HG02798 (cell line): ENCODE measurements at regions not wholly inside any gene's neighbourhood (a gene's known extent, or its start where the extent isn't known, plus 50 kb on each side); places are given as distances from the start of the nearest gene placed in this dataset.

Experiments used
- ATAC-seq: cut with Tn5 transposase; IDR thresholded peaks from one replicate; pipeline ENCODE4 v1.9.1; 2021; ENCODE audit warnings: mild to moderate bottlenecking; ENCODE audit not compliant: unreplicated experiment, poor library complexity

DNA sequence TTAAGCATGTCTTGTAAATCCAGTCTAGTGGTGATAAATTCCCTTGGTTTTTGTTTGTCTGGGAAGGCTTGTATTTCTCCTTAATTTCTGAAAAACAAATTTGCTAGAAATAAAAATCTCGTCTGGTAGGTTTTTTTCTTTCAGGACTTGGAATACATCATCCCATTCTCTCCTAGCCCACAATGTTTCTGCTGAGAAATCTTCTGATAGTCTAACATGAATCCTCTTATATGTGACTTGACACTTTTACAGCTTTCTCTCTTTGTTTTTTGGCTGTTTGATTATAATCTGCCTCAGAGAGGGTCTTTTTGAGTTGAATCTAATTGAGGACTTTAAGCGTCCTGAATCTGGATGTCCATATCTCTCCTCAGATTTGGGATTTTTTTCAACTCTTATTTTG lies 104.9 kb downstream of the FEM1C start:
- ATAC-seq = no peak

DNA sequence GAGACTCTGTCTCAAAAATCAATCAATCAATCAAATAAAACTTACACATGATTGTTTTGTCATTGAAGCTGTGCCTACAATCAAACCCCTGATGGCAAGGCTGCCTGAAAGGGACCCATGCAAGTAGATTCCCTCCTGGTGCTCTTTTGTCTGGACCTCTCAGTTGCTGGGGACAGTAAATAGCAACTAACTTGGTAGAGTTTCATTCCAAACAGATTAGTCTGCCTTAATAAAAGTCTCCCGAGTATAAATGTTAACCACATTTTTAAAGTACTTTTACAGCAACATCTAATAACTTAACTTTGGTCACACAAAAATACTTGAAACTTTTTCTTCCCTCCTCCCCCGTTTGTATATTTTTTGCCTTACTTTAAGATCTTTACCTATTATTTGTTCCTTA lies 105.5 kb downstream of the FEM1C start:
- ATAC-seq = no peak

- no peak for ATAC-seq
Observed at GRCh38 chr5:115435778-115436712, 108.5 kb downstream of the FEM1C start.

DNA sequence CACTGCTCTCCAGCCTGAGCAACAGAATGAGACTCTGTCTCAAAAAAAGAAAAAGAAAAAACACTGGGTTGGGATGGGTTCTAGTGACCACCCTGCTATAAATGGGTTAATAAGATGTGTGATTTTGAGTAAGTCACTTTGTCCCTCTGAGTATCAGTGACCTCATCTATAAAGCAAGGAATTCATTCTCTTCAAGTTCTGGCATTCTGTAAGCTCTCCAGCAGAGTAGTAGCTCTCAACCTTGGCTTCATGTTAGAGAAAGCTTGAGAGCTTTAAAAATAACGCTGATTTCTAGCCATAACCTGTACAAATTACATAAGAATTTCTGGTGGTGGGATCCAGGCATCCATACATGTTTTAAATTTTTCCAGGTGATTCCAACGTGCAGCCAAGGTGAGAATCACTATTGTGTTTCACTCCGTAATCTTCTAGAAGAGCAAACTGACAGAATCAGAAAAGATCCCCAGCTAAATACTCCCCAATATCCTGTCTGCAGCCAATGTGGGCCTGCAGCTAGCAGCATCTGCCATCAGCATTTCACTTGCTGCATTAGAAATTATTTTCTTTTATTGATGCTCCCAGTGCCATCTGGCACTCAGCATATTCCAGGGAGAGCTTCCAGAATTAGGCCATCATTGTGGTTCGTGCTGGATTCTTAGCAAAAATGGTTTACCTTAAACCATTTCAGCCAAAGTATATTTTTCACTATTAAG lies 109.4 kb downstream of the FEM1C start:
- no peak for ATAC-seq

GRCh38 chr5:115433918-115434317 lies 110.7 kb downstream of the FEM1C start:
- no peak for ATAC-seq

DNA sequence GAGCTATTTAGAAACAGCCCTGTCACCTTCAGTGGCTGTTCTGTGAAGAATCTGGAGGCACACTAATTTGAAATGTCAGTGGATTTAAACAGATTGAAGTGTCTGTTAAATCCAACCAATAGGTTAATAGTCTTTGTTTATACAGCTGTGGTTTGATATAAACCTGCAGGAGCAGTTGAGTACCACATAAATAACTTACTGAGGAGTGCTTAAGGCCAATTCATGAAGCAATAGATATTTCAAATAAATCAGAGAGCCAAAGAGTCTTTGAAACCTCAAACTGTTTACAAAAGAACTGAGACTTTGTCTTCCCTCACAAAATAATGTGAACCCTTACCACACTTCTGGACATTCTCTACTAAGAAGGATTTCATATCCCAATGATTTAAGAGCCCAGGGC lies 111.9 kb downstream of the FEM1C start:
- ATAC-seq = no peak

GRCh38 chr5:115431116-115431515 lies 113.5 kb downstream of the FEM1C start:
- no peak for ATAC-seq

DNA sequence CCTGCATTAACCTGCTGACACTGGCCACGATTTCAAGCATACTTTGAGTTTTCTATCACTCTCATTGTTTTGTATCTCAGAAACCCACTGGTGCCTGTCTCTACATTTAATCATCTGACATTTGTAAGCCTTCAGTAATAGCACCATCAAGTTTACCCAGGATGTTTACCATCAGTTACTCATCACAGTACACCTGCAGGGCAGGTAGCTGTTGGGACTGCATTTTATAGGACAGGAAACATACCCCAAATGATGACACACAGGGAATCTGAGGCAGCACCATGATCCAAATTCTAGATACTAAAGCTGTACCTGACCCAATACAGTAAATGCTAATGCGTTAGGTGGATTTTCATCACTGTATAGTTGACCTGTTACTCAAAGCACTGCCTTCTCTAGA lies 114.2 kb downstream of the FEM1C start:
- no peak for ATAC-seq

GRCh38 chr5:115429345-115429940 lies 115.1 kb downstream of the FEM1C start:
- ATAC-seq = no peak

DNA sequence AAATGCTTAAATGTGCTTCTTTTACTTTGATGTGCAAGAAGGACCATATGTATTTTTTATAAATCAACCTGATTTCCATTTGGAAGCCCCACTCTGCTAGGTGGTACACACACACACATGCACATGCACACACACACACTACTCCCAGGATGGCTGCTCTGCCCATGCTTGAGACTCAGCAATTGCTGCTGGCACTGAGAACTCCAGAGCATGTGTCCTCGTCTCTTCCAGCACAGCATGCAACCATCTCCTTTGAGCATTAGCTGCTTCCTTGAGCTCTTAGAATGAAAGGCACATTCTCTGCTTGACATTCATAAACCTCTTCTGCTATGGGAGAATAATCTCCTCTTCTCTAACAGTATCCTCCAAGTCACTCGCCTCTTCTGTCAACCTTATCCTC lies 115.9 kb downstream of the FEM1C start:
- ATAC-seq = no peak

- ATAC-seq = no peak
Observed at GRCh38 chr5:115428248-115428647, 116.3 kb downstream of the FEM1C start.

DNA sequence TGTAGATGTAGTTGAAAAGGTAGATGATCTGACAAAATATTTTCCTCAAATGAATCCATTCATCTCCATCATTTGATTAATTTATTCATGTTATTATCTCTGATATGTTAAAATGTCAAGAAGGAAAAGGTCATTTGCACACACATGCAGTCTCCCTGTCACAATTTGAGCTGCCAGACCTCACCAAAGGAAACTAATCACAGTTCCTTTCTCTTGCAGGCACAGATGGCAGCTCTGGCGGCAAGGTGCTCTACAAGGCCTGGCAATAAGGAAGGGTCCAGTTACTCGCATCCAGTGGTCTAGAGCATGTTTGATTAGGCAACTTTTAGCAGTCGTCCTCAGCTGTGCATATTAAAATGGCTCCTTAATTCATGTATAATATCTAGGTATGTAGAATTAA lies 120.1 kb downstream of the FEM1C start:
- no peak for ATAC-seq

GRCh38 chr5:115424030-115424429 lies 120.5 kb downstream of the FEM1C start:
- no peak for ATAC-seq

GRCh38 chr5:115423541-115423940 lies 121.0 kb downstream of the FEM1C start:
- ATAC-seq = no peak

- ATAC-seq = no peak
Observed at GRCh38 chr5:115423051-115423450, 121.5 kb downstream of the FEM1C start.

- peak; percentile 70 for ATAC-seq
Observed at GRCh38 chr5:115420812-115421211, 123.8 kb downstream of the FEM1C start.

- ATAC-seq = no peak
Observed at GRCh38 chr5:115419846-115420585, 123.6 kb upstream of the CCDC112 start.

DNA sequence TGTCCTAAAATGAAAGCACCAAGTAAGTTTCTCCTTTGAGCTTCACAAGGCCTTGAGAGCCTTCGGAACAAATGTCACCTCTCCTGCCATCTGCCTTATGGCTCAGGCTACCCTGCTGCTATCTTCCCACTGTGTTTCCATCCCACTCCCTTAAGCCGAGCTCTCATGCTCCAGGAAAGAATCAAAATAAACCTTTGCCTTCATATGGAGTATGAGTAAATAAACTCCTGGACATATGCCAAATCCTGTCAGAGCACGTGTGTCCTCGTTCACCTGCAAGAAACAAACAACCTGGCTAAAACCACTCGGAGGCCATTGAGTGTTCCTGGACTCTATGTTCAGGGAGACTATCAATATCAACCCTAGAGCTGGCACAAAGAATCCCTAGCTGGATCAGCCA lies 122.3 kb upstream of the CCDC112 start:
- no peak for ATAC-seq

DNA sequence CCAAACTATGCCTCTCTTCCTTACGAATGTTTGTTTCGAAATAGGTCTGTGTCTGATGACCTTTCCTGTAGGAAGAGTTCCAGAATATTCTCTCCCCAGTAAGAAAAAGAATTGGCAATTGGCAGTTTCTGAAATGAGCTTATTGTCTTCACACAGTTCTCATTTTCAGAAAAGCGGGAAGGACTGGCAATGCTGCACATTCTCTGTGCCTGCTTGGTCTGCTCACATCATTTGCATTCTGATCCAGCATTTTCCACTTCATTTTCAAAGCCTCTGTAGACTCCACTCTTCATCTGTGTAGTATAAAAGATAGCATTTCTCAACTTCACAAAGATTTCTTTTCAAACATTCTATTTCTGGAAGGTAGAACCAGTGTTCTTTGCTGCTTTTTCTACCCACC lies 120.6 kb upstream of the CCDC112 start:
- no peak for ATAC-seq

DNA sequence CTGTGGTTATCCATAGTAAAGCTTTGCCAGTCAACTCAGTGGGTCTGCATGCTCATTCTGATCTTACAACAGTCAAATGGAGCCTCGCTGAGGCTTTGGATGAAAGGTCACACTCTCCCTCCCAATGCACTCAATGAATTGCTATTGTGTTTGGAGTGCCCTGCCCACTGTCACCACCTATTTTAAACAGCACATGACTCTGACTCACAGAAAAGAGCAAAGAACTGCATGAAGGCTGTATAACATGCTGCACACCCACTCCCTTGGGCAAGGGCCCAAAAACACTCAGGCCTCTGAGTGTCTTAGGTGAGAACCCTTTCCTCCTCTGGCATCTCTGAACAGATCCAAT lies 118.7 kb upstream of the CCDC112 start:
- ATAC-seq = peak; percentile 72
